ENCODE measurements at regions not wholly inside any gene's neighbourhood (a gene's known extent, or its start where the extent isn't known, plus 50 kb on each side); places are given as distances from the start of the nearest gene placed in this dataset.

DNA sequence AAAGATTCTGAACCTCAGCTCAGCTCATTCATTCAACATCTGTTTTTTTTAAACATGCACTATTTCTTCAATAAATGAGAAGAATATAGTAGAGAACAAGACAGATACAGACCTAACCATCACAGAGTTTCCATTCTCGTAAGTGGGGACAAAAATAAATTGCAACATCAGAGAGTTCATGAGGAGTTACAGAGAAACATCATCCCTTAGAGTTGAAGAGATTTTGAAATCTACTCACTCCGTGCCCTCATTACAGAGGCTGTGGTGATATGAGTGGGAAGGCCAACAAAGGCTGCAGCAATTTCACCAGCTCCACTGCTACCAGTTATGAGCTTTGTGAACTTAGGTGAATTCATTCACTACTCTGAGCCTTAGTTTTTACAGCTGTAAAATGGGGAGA, 399.3 kb downstream of the BCL11A start:
- TF ChIP-seq, protein P1, sequence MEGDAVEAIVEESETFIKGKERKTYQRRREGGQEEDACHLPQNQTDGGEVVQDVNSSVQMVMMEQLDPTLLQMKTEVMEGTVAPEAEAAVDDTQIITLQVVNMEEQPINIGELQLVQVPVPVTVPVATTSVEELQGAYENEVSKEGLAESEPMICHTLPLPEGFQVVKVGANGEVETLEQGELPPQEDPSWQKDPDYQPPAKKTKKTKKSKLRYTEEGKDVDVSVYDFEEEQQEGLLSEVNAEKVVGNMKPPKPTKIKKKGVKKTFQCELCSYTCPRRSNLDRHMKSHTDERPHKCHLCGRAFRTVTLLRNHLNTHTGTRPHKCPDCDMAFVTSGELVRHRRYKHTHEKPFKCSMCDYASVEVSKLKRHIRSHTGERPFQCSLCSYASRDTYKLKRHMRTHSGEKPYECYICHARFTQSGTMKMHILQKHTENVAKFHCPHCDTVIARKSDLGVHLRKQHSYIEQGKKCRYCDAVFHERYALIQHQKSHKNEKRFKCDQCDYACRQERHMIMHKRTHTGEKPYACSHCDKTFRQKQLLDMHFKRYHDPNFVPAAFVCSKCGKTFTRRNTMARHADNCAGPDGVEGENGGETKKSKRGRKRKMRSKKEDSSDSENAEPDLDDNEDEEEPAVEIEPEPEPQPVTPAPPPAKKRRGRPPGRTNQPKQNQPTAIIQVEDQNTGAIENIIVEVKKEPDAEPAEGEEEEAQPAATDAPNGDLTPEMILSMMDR (IDR thresholded peaks at IDR 0.05), result no peak
- TF ChIP-seq POLR2AphosphoS5 (IDR thresholded peaks at IDR 0.05), result no peak
- TF ChIP-seq POLR2A (IDR thresholded peaks at IDR 0.05), result no peak
- TF ChIP-seq EP300 (IDR thresholded peaks at IDR 0.05; ENCODE audit: low read depth), result no peak

Measured in transverse colon (tissue), 4 donors.